Ascending aorta (tissue), 2 donors: ENCODE measurements at regions not wholly inside any gene's neighbourhood (a gene's known extent, or its start where the extent isn't known, plus 50 kb on each side); places are given as distances from the start of the nearest gene placed in this dataset.

ENCODE experiments used
- DNase-seq, 2 donors: peaks; one replicate each; pipeline ENCODE4 v3.0.0-alpha.2; 2019; ENCODE audit warnings: low spot score in 2 of 2
- H3K27ac ChIP-seq, 2 donors: fragments of 200-600 bp; sonication (generic); one replicate each; pipeline ENCODE4 v1.5.1; 2016 to 2017; ENCODE audit warnings: mild to moderate bottlenecking in 1 of 2
- H3K27me3 ChIP-seq: fragments of 200-600 bp; sonication (generic); one replicate; pipeline ENCODE4 v1.5.1; 2017
- H3K36me3 ChIP-seq, 2 donors: fragments of 200-600 bp; sonication (generic); one replicate each; pipeline ENCODE4 v1.5.1; 2016
- H3K4me1 ChIP-seq, 2 donors: fragments of 200-600 bp; sonication (generic); one replicate each; pipeline ENCODE4 v1.5.1; 2016 to 2017; ENCODE audit warnings: mild to moderate bottlenecking in 1 of 2
- H3K4me3 ChIP-seq, 2 donors: fragments of 200-600 bp; sonication (generic); one replicate each; pipeline ENCODE4 v1.5.1; 2016 to 2017; ENCODE audit warnings: mild to moderate bottlenecking in 1 of 2
- H3K9me3 ChIP-seq, 2 donors: fragments of 200-600 bp; sonication (generic); one replicate each; pipeline ENCODE4 v1.5.1; 2016
- CTCF ChIP-seq, 3 experiments: fragments of 200-600 bp in 2 of 3; fragments of 450-650 bp in 1 of 3; sonication (generic) in 2 of 3; IDR thresholded peaks; one replicate each; pipeline ENCODE4 v1.5.1; 2016 to 2019; ENCODE audit warnings: antibody characterized with exemption in 3 of 3, mild to moderate bottlenecking in 1 of 3, moderate library complexity in 1 of 3
- intact Hi-C: fragments of 100-400 bp; cut with DNase I; formaldehyde crosslinking; loops from one replicate; pipeline ENCODE4 v1.15.1; 2023

GRCh38 chr4:35604724-35605123, 639.6 kb downstream of the ARAP2 start:
- TF ChIP-seq CTCF (IDR thresholded peaks at IDR 0.05): no peak
- intact Hi-C loops: no loop called here
- Histone ChIP-seq H3K27ac (no peak overlapping the region), H3K36me3 (no peaks in the 10 kb centered on the region), H3K27me3 (no peaks in the 10 kb centered on the region), H3K4me1 (no peaks in the 10 kb centered on the region), H3K9me3 (no peaks in the 10 kb centered on the region), H3K4me3 (no peak overlapping the region)
- DNase-seq: no peak

GRCh38 chr4:35608205-35608604, 636.1 kb downstream of the ARAP2 start:
- DNase-seq: no peak
- H3K9me3 ChIP-seq: no peaks in the 10 kb centered on the region
- no peaks in the 10 kb centered on the region for H3K4me1 ChIP-seq
- H3K27me3 ChIP-seq: no peaks in the 10 kb centered on the region
- H3K36me3 ChIP-seq: no peaks in the 10 kb centered on the region
- no peak for TF ChIP-seq CTCF (IDR thresholded peaks at IDR 0.05)
- H3K27ac ChIP-seq: no peak overlapping the region
- intact Hi-C loops: no loop called here
- H3K4me3 ChIP-seq: no peak overlapping the region

GRCh38 chr4:35614120-35614519, 630.2 kb downstream of the ARAP2 start:
- no peak for TF ChIP-seq CTCF (IDR thresholded peaks at IDR 0.05)
- Histone ChIP-seq H3K27ac (no peak overlapping the region), H3K36me3 (no peaks in the 10 kb centered on the region), H3K4me1 (no peaks in the 10 kb centered on the region), H3K4me3 (no peak overlapping the region), H3K27me3 (no peaks in the 10 kb centered on the region), H3K9me3 (no peaks in the 10 kb centered on the region)
- intact Hi-C loops: no loop called here
- DNase-seq: no peak

DNA sequence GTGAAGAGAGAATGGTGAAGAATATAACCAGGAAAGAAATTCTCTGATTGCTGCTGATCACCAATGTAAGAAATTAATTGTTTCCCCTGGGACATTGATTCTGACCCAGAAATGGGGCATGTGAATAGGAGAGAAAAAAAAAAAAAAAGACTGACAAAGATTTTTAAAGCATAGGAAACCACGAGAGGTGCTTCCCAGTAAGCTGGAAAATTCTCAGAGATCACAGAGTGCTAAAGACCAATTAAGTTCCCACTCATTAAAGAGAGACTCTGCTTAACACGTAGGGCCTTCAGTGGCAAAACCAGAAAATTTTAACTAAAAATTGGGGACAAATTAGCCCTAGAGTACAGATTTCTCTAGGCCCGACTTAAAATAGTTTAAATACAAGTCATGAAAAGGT, 604.4 kb downstream of the ARAP2 start:
- no peaks in the 10 kb centered on the region for H3K4me1 ChIP-seq
- no peaks in the 10 kb centered on the region for H3K27me3 ChIP-seq
- no peak overlapping the region for H3K27ac ChIP-seq
- intact Hi-C loops: no loop called here
- TF ChIP-seq CTCF (IDR thresholded peaks at IDR 0.05): no peak
- no peak for DNase-seq
- H3K9me3 ChIP-seq: no peaks in the 10 kb centered on the region
- H3K4me3 ChIP-seq: no peak overlapping the region
- H3K36me3 ChIP-seq: no peaks in the 10 kb centered on the region

- no peak for DNase-seq
- Histone ChIP-seq H3K27me3 (no peaks in the 10 kb centered on the region), H3K9me3 (no peaks in the 10 kb centered on the region), H3K36me3 (no peaks in the 10 kb centered on the region), H3K4me1 (no peaks in the 10 kb centered on the region), H3K27ac (no peak overlapping the region), H3K4me3 (no peak overlapping the region)
- TF ChIP-seq CTCF (IDR thresholded peaks at IDR 0.05): no peak
- intact Hi-C loops: no loop called here
Measured at GRCh38 chr4:35643661-35644060, 600.7 kb downstream of the ARAP2 start.

DNA sequence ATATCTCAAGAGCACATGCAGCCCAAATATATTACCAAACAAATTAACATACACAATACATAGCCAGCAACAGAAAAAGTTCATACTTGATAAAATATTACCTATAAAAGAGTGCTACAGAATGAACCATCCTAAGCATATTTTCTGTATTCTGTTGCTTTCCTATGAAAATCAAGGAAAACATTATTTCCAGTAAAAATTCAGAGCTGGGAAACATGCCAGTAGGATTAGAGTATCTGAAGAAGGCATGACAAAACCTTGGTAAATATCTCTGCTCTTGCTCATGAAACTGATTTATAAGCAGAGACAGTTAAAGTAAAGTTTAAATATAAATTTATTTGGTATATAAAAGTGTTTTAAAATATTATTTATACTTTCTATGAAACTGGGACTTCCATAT, 599.7 kb downstream of the ARAP2 start:
- no peaks in the 10 kb centered on the region for H3K4me1 ChIP-seq
- H3K9me3 ChIP-seq: no peaks in the 10 kb centered on the region
- no peaks in the 10 kb centered on the region for H3K27me3 ChIP-seq
- no peak for DNase-seq
- TF ChIP-seq CTCF (IDR thresholded peaks at IDR 0.05): no peak
- no peak overlapping the region for H3K4me3 ChIP-seq
- no peaks in the 10 kb centered on the region for H3K36me3 ChIP-seq
- H3K27ac ChIP-seq: no peak overlapping the region
- intact Hi-C loops: no loop called here
